ENCODE measurements at regions not wholly inside any gene's neighbourhood (a gene's known extent, or its start where the extent isn't known, plus 50 kb on each side); places are given as distances from the start of the nearest gene placed in this dataset.
"Not testable (repeated sequence)": the region's sequence is repeated elsewhere in the genome, so short reads cannot be mapped to it uniquely, and the experiment has no call there.

DNA sequence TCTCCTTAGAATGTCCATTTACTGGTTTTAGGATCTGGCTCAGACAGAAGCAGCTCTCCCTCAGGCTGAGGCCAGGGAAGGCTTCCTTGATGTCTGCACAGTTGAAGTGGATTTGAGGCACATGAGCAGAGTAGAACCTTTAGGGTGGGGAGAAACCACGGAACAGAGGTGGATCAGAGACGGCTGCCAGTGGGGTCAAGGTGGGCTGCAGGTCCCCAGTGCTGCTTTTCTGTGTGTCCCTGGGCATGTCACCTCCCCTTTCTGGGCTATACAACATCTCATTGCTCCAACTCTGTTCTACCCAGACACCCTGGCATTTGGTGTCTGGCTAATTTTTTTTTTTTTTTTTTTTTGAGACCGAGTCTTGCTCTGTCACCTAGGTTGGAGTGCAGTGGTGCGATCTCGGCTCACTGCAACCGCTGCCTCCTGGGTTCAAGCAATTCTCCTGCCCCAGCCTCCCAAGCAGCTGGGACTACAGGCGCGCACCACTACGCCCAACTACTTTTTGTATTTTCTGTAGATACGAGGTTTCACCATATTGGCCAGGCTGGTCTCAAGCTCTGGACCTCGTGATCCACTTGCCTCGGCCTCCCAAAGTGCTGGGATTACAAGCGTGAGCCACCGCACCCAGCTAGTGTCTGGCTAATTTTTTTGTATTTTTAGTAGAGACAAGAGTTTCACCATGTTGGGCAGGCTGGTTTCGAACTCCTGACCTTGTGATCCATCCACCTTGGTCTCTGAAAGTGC lies 73.3 kb upstream of the THOC3 start:
- H3K36me3 ChIP-seq (replicated peaks in 1 of 2; ENCODE audit: control insufficient read depth in 1 of 2, insufficient read depth in 2 of 2, low read length in 1 of 2); H3K27ac ChIP-seq (ENCODE audit: low read depth in 2 of 2, low read length in 1 of 2); H3K4me1 ChIP-seq (ENCODE audit: control insufficient read depth in 1 of 2, insufficient read depth in 2 of 2, low read depth in 1 of 2, low read length in 1 of 2); DNase-seq; H3K79me2 ChIP-seq (ENCODE audit: insufficient read depth); H3K4me2 ChIP-seq; H3K27me3 ChIP-seq (ENCODE audit: insufficient read depth); H3F3A ChIP-seq (replicated peaks; ENCODE audit: insufficient read depth); H3K9me2 ChIP-seq; CTCF ChIA-PET; H3K4me3 ChIP-seq (ENCODE audit: low read depth in 2 of 2, low read length in 1 of 2); H4K20me1 ChIP-seq (ENCODE audit: insufficient read depth); POLR2A ChIA-PET; H2AFZ ChIP-seq (ENCODE audit: low read depth); H3K9me3 ChIP-seq; H3K9ac ChIP-seq: not testable (repeated sequence)
- WGBS (ENCODE audit: low lambda C conversion rate): 50% methylated on average over 15 of the region's 15 CpGs

DNA sequence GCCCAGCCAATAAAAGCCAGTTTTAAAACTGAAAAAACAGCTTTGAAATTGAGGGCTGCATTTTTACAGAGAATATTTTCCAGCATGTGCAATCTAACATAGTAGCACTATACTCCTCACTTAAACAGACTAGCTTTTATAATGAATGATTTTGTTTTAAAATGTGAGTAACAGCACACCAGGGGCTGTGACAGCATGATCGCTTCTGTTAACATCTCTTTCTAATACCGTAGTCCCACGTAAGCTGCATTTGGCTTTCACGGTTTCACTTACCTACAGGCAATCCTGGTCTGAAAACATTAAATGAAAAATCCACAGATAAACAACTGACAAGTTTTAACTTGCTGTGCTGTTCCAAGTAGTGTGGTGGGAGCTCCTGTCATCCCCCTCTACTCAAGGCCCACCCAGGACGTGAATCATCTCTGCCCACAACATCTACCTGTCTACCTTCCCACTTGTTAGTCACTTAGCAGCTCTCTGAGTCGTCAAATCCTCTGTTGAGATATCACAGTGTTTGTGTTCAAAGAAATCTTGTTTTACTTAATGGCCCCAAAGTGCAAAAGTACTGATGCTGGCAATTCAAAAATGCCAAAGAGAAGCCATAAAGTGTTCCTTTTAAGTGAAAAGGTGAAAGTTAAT lies 74.0 kb upstream of the THOC3 start:
- H3K27me3 ChIP-seq (ENCODE audit: insufficient read depth); DNase-seq; H4K20me1 ChIP-seq (ENCODE audit: insufficient read depth); H3K4me1 ChIP-seq (ENCODE audit: control insufficient read depth in 1 of 2, insufficient read depth in 2 of 2, low read depth in 1 of 2, low read length in 1 of 2); H3K4me3 ChIP-seq (ENCODE audit: low read depth in 2 of 2, low read length in 1 of 2); H3K4me2 ChIP-seq; H3K27ac ChIP-seq (ENCODE audit: low read depth in 2 of 2, low read length in 1 of 2); POLR2A ChIA-PET; H3K79me2 ChIP-seq (ENCODE audit: insufficient read depth); H3K9me3 ChIP-seq; H3F3A ChIP-seq (replicated peaks; ENCODE audit: insufficient read depth); CTCF ChIA-PET; H3K36me3 ChIP-seq (replicated peaks in 1 of 2; ENCODE audit: control insufficient read depth in 1 of 2, insufficient read depth in 2 of 2, low read length in 1 of 2); H3K9ac ChIP-seq; H2AFZ ChIP-seq (ENCODE audit: low read depth); H3K9me2 ChIP-seq: not testable (repeated sequence)
- WGBS (ENCODE audit: low lambda C conversion rate): 50% methylated on average over 6 of the region's 6 CpGs

GRCh38 chr5:176043252-176043829 lies 75.2 kb upstream of the THOC3 start:
- DNase-seq; H3F3A ChIP-seq (replicated peaks; ENCODE audit: insufficient read depth); H3K36me3 ChIP-seq (replicated peaks in 1 of 2; ENCODE audit: control insufficient read depth in 1 of 2, insufficient read depth in 2 of 2, low read length in 1 of 2); H3K79me2 ChIP-seq (ENCODE audit: insufficient read depth); H4K20me1 ChIP-seq (ENCODE audit: insufficient read depth); POLR2A ChIA-PET; H3K9ac ChIP-seq; H3K9me2 ChIP-seq; H3K27ac ChIP-seq (ENCODE audit: low read depth in 2 of 2, low read length in 1 of 2); H2AFZ ChIP-seq (ENCODE audit: low read depth); H3K4me3 ChIP-seq (ENCODE audit: low read depth in 2 of 2, low read length in 1 of 2); H3K9me3 ChIP-seq; H3K4me1 ChIP-seq (ENCODE audit: control insufficient read depth in 1 of 2, insufficient read depth in 2 of 2, low read depth in 1 of 2, low read length in 1 of 2); H3K27me3 ChIP-seq (ENCODE audit: insufficient read depth); CTCF ChIA-PET; H3K4me2 ChIP-seq: not testable (repeated sequence)
- 48% methylated on average over 4 of the region's 7 CpGs for WGBS (ENCODE audit: low lambda C conversion rate)

DNA sequence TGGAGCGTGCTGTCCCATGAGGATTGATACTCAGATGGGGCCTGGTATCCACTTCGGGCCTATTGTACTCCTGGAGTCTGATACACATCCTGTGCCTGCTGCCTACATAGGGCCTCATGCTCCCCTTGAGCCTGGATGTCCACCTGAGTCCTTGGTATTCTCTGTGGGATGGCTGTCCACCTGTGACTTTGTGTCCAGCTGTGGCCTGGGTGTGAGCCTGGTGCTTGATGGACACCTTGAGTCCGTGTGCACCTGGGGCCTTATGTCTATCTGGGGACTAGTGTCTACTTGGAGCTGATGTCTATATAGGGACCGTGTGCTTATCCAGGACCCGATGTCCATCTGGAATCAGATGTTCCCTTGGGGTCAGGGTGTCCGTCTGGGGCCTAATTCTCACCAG lies 75.9 kb upstream of the THOC3 start:
- DNase-seq; H3K27me3 ChIP-seq (ENCODE audit: insufficient read depth); POLR2A ChIA-PET; H3K4me1 ChIP-seq (ENCODE audit: control insufficient read depth in 1 of 2, insufficient read depth in 2 of 2, low read depth in 1 of 2, low read length in 1 of 2); H3F3A ChIP-seq (replicated peaks; ENCODE audit: insufficient read depth); H3K36me3 ChIP-seq (replicated peaks in 1 of 2; ENCODE audit: control insufficient read depth in 1 of 2, insufficient read depth in 2 of 2, low read length in 1 of 2); H3K9ac ChIP-seq; CTCF ChIA-PET; H3K4me2 ChIP-seq; H3K9me3 ChIP-seq; H3K4me3 ChIP-seq (ENCODE audit: low read depth in 2 of 2, low read length in 1 of 2); H3K79me2 ChIP-seq (ENCODE audit: insufficient read depth); H3K27ac ChIP-seq (ENCODE audit: low read depth in 2 of 2, low read length in 1 of 2); H4K20me1 ChIP-seq (ENCODE audit: insufficient read depth); H2AFZ ChIP-seq (ENCODE audit: low read depth); H3K9me2 ChIP-seq: not testable (repeated sequence)
- 37% methylated on average over 4 of the region's 6 CpGs for WGBS (ENCODE audit: low lambda C conversion rate)

- H3K4me2 ChIP-seq; H3K79me2 ChIP-seq (ENCODE audit: insufficient read depth); CTCF ChIA-PET; H3K4me3 ChIP-seq (ENCODE audit: low read depth in 2 of 2, low read length in 1 of 2); H3K9me3 ChIP-seq; H3K4me1 ChIP-seq (ENCODE audit: control insufficient read depth in 1 of 2, insufficient read depth in 2 of 2, low read depth in 1 of 2, low read length in 1 of 2); H3K9ac ChIP-seq; H3K27me3 ChIP-seq (ENCODE audit: insufficient read depth); POLR2A ChIA-PET; H3F3A ChIP-seq (replicated peaks; ENCODE audit: insufficient read depth); H2AFZ ChIP-seq (ENCODE audit: low read depth); DNase-seq; H3K27ac ChIP-seq (ENCODE audit: low read depth in 2 of 2, low read length in 1 of 2); H4K20me1 ChIP-seq (ENCODE audit: insufficient read depth); H3K36me3 ChIP-seq (replicated peaks in 1 of 2; ENCODE audit: control insufficient read depth in 1 of 2, insufficient read depth in 2 of 2, low read length in 1 of 2); H3K9me2 ChIP-seq: not testable (repeated sequence)
- 55% methylated on average over 3 of the region's 10 CpGs for WGBS (ENCODE audit: low lambda C conversion rate)
These were observed 76.3 kb upstream of the THOC3 start for GRCh38 chr5:176044431-176044830.

- H3K9me2 ChIP-seq; H3K36me3 ChIP-seq (replicated peaks in 1 of 2; ENCODE audit: control insufficient read depth in 1 of 2, insufficient read depth in 2 of 2, low read length in 1 of 2); H3K4me1 ChIP-seq (ENCODE audit: control insufficient read depth in 1 of 2, insufficient read depth in 2 of 2, low read depth in 1 of 2, low read length in 1 of 2); H3F3A ChIP-seq (replicated peaks; ENCODE audit: insufficient read depth); H2AFZ ChIP-seq (ENCODE audit: low read depth); H3K4me2 ChIP-seq; H3K4me3 ChIP-seq (ENCODE audit: low read depth in 2 of 2, low read length in 1 of 2); H3K9ac ChIP-seq; H3K27ac ChIP-seq (ENCODE audit: low read depth in 2 of 2, low read length in 1 of 2); H4K20me1 ChIP-seq (ENCODE audit: insufficient read depth); H3K9me3 ChIP-seq; H3K79me2 ChIP-seq (ENCODE audit: insufficient read depth); DNase-seq; POLR2A ChIA-PET; CTCF ChIA-PET; H3K27me3 ChIP-seq (ENCODE audit: insufficient read depth): not testable (repeated sequence)
- WGBS (ENCODE audit: low lambda C conversion rate): no CpG with 5 or more reads among the region's 13 CpGs
These were observed 77.3 kb upstream of the THOC3 start for GRCh38 chr5:176045442-176045841.
